Spleen (tissue), 7 donors: ENCODE measurements at regions not wholly inside any gene's neighbourhood (a gene's known extent, or its start where the extent isn't known, plus 50 kb on each side); places are given as distances from the start of the nearest gene placed in this dataset.

Experiments used
- POLR2A ChIP-seq, 3 donors: fragments of 450-650 bp; IDR thresholded peaks; one replicate each; pipeline ENCODE4 v1.5.1; 2017; ENCODE audit warnings: antibody characterized with exemption in 3 of 3, mild to moderate bottlenecking in 1 of 3
- TF ChIP-seq, protein P1 (sequence below), 11 experiments: fragments of 200-600 bp in 7 of 11; fragments of 450-650 bp in 4 of 11; sonication (generic) in 4 of 11; IDR thresholded peaks in 8 of 11; conservative IDR thresholded peaks in 3 of 11; 1 replicate in 7 of 11; 2 replicates in 4 of 11; pipeline versions ENCODE4 v1.4.0 to v1.8.0; 2016 to 2021; ENCODE audit warnings: antibody characterized with exemption in 11 of 11, inconsistent platforms in 4 of 11, mild to moderate bottlenecking in 1 of 11
- donor health status: DM: no; HTN: no; CAD: no; lungs with moderate emphysema.
- donor health status: DM: no; HTN: no; CAD: no.
- donor health status: DM: no; HTN: no; CAD: no.

DNA sequence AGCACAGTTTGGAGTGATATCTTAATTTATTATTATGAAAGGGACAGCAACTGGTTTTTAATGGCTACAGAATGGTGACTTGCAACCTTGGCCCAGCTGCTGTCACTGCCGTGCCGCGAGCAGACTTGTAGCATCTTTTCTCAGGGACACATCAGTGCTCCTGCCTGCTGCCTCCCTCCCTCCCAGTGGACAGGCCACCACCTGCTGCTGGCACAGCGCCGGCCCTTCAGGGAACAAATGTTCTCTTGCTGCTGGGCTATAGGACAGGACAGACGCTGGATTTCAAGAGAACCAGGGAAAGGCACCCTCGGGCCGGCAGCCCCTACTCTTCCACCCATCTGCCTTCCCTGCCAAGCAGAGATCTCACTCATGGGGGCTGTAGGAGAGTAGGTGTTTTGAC lies 413.8 kb upstream of the NFIA start:
- TF ChIP-seq POLR2A (IDR thresholded peaks at IDR 0.05), result no peak
- TF ChIP-seq, protein P1, sequence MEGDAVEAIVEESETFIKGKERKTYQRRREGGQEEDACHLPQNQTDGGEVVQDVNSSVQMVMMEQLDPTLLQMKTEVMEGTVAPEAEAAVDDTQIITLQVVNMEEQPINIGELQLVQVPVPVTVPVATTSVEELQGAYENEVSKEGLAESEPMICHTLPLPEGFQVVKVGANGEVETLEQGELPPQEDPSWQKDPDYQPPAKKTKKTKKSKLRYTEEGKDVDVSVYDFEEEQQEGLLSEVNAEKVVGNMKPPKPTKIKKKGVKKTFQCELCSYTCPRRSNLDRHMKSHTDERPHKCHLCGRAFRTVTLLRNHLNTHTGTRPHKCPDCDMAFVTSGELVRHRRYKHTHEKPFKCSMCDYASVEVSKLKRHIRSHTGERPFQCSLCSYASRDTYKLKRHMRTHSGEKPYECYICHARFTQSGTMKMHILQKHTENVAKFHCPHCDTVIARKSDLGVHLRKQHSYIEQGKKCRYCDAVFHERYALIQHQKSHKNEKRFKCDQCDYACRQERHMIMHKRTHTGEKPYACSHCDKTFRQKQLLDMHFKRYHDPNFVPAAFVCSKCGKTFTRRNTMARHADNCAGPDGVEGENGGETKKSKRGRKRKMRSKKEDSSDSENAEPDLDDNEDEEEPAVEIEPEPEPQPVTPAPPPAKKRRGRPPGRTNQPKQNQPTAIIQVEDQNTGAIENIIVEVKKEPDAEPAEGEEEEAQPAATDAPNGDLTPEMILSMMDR (IDR thresholded peaks at IDR 0.05 in 8 of 11, conservative IDR thresholded peaks at IDR 0.05 in 3 of 11), result no peak
